NCI-H69 (cell line): ENCODE measurements at regions not wholly inside any gene's neighbourhood (a gene's known extent, or its start where the extent isn't known, plus 50 kb on each side); places are given as distances from the start of the nearest gene placed in this dataset.
A peak's percentile ranks its signal among the peaks of the same experiment; 100 is the strongest.

Experiments used
- DNase-seq: peaks from one replicate; lab custom pipeline; 2025; lab: John Stamatoyannopoulos, UW

DNA sequence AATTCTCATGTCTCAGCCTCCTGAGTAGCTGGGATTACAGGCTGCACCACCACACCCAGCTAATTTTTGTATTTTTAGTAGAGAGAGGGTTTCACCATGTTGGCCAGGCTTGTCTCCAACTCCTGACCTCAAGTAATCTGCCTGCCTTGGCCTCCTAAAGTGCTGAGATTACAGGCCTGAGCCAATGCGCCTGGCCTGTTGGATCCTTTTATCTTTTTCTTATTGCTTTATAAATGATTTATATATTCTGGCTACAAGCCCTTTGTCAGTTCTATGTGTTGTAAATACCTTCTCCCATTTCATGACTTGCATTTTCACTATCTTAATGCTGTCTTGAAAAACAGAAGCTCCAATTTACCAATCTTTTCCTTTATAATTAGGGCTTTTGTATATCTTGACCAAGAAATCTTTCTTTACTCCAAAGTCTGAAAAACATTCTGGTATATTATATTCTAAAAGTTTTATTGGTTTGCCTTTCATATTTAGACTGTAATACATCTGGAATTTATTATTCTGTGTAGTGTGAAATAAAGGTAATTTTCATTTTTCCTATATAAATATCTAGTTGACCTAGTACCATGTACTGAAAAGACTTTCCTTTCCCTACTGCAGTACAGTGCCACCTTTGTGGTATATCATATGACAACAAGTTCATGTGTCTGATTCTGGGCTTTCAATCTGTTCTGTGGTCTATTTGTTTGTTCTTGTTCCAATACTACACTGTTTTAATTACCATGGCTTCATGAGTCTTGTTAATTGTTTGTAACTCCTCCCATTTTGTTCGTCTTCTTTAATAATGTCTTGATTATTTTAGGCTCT is 52.9 kb upstream of the RNU6-1 start:
- no peak for DNase-seq

GRCh38 chr15:67895237-67895636 is 55.4 kb upstream of the RNU6-1 start:
- DNase-seq, result no peak

GRCh38 chr15:67897646-67898339 is 57.9 kb upstream of the RNU6-1 start:
- DNase-seq, result no peak

- DNase-seq, result no peak
These were observed 59.9 kb upstream of the RNU6-1 start for GRCh38 chr15:67899596-67900283.

DNA sequence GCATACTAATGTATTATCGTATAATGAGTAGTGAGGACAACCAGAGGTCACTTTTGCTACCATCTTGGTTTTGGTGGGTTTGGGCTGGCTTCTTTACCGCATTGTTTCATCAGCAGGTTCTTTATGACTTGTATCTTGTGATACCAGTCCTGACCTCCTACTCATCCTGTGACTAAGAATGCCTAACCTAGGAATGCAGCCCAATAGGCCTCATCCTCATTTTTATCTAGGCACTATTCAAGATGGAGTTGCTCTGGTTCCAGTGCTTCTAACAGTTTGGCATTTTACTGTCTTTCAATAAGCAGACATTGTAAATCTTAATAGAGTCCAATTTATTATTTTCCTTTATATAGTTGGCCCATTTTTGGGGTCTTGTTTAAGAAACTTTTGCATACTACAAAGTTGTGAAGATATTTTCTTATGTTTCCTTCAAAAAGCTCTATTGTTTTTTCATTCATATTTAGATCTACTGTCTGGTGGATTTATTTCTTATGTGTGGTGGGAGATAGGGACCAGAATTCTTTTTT is 60.8 kb upstream of the RNU6-1 start:
- no peak for DNase-seq

GRCh38 chr15:67901922-67902321 is 62.1 kb upstream of the RNU6-1 start:
- DNase-seq, result no peak

DNA sequence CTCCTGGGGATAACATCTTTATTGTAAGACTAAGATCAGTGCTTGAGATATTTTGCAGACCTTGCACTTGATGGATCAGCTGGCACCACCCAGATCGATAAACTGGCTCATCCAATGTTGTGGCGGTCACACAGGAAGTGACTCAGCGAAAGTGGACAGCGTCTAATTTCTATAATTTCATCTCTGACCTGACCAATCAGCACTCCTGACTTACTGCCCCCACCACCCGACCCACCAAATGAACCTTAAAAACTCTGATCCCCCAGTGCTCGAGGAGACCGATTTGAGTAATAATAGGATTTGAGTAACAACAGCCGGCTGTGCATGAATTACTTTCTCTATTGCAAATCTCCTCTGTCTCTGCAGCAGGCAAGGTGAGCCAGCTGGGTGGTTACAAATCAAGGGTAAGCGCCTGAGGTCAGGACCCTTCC is 62.7 kb upstream of the RNU6-1 start:
- DNase-seq, result no peak

DNA sequence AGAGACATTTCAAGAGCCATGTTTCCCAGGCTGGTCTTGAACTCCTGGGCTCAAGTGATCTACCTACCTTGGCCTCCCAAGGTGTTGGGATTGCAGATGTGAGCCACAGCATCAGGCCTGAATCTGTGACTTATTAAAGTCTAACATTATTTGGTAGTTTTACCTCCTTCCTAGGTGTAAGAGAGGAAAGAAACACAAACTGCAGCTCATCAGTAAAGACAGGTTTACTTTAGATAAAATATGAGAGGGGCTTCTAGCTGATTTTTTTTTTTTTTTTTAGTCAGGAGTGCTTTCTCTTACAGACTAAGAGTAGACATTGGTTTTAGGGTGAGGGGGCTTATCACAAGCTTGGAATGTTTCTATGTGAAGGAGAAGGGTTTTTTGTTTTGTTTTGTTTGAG is 63.9 kb upstream of the RNU6-1 start:
- DNase-seq, result no peak

GRCh38 chr15:67905628-67906027 is 65.8 kb upstream of the RNU6-1 start:
- no peak for DNase-seq

DNA sequence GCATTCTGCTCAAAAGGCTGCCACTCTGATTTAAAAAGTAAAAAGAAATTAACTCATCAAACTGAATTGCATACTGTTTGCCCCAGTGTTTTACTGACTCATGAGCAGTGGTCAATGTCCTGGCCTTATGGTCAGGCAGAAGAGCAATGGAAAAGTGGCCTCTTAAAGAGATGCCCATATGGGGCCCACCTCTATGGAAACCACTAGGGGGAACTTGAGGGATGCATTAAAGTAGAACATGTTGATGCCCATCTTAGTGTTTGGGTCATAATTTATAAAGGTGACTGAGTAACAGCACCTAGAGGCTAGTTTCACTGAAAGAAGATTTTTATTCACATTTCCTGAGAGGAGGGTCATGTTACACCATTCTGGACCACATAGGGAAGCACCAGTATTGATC is 66.5 kb upstream of the RNU6-1 start:
- DNase-seq, result peak; percentile 13

DNA sequence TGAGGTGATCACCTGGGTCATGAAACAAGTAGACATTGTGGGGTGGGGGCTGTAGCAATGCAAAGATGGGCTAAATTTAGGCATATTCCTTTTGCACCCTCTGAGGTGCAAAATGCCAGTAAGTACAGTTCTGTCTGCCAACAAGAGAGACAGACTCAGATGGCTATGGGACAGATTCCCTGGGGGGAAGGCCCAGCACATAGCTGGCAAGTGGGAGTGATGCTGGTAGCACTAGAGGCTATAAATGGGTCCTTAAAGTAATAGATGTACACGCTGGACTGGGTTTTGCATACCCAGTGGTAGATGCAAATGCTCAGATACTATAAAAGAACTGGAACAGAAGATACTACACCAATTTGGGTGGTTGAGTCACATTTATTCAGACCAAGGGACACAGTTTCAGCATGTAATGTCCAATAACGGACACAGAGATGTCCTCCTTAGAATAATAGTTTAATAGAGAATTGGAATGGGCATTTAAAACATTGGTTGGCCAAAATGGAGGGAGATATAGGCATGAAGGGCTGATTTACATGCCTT is 67.4 kb upstream of the RNU6-1 start:
- no peak for DNase-seq

- no peak for DNase-seq
These were observed 68.9 kb upstream of the RNU6-1 start for GRCh38 chr15:67908756-67909155.

- no peak for DNase-seq
These were observed 71.9 kb upstream of the RNU6-1 start for GRCh38 chr15:67911727-67912126.

GRCh38 chr15:67914028-67914427 is 74.2 kb upstream of the RNU6-1 start:
- DNase-seq, result no peak

DNA sequence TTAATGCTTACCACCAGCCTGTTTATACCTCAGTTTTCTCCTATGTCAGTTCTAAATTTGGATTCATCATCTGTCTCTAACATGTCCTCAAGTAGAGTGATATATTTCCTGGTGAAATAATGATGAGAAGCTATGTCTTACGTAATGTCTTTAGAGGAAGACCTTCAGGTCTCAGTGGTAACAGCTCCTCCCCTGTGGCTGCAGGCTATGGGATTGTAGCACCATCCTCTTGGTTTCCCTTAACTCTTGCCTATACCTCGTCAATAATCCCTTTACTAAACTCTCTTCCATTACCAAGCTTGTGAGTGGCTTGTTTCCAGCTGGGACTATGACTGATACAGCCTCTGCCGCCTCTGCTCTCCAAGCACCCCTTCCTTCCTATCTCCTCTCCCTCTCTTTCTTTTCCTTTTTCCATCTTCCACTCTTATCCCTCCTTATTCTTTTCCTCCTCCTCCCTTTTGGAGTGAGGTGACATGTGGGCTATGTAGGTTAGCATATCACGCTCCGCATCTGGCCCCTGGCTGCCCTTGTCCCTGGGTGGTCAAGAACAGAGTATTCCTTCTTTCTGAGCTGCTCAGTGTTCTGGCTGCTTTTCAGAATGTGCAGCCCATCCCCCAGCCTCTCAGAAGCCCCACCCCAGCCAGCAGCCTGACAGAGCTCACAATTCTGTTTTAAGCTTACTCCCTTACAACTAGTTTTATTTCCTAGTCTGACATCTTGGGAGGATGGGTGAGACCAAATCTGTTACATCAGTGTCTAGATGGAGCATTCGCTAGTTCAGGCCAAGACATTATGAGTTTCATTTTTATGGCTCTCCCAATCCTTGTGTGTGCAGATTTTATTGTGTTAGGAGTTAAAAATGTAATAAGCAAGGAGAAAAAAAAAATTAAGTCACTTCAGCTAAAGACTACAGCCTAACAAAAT is 75.0 kb upstream of the RNU6-1 start:
- DNase-seq, result peak; percentile 76

DNA sequence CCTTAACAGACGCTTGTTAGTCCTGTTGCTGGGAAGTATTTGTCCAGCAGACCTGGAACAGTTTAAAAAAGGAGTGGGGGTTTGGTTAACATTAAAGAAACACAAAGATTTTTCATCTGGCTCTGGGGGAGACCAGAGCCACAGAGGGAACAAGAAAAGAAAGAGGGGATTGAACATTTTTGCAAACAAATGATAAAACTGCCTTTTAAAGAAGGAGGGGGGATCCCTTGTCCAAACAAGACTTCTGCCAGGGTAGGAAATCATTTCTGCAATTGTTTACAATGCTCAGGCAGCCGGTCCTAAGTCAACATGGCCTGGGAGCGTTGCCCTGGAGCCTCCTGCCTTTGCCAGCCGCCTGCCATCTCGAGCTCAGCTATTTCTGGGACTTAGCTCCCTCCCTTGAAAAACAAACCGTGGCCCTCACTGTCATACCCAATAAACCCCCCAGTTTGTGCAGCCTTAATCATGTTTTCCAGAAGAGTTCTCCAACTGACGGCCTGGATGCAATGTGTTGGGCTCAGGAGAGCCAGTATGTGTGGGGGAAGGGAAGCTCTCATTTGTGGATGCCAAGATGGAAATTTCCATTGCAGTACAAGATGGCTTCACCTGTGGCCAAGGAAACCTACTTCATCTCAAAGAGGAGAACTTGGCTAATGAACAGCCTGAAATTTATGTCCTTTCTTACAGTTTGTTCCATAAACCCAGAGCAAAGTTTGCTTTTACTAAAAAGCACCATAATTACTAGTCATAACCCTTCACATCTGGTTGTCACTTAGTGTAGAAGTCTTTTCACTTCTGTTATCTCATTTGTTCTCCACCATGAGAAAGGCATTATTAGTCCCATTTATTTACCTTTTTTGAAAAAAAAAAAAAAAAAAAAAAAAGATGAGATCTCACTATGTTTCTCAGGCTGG is 75.9 kb upstream of the RNU6-1 start:
- DNase-seq, result peak; percentile 91

DNA sequence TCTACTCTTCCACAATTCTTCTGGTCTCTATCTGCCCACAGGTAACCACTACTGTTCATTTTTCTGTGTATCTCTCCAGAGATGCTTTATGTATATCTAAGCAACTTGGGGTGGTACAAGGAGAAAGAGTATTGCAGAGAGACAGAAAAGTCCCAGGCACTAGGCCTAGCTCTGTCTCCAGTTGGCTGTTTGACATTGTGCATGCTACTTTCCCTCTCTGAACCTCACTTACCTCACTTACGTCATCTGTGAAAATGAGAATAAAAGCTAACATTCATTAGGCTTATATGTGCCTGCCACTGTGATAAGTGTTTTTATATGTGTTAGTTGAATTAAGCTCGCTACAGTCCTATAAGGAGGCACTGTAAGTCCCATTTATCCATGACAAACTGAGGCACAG is 76.7 kb upstream of the RNU6-1 start:
- no peak for DNase-seq

- DNase-seq, result peak; percentile 41
These were observed 77.2 kb upstream of the RNU6-1 start for GRCh38 chr15:67917037-67917436.

- DNase-seq, result no peak
These were observed 77.8 kb upstream of the RNU6-1 start for GRCh38 chr15:67917636-67918035.

DNA sequence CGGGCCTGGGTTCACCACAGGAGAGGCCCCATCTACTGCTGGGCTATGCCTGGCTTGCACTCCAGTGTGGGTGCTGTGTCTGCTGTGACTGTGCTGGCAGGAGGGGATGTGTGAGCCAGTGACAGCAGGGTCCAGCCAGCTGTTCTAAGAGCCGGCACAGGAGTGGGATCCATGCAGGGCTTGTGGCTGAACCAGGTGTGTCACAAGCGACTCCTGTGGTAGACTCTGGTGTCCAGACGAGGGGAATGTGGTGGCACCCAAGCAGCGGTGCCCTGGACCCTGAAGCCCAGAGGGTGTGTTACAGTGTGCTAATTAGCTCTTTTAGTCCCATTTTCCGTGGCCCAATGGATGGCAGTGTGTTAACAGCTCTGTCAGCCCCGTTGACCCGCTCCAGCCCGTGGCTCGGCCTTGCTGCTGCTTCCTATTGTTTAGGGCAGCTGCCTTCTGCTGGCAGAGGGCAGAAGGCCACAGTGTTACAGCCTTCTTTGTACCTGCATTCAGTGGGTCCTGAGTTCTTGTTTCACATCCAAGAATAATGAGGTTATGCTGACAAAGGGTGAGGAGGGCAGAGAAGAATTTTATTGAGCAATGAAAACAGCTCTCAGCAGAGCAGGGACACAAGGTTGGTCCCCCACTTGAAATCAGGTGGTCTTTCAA is 78.5 kb upstream of the RNU6-1 start:
- DNase-seq, result no peak
